A549 (cell line): ENCODE measurements at regions not wholly inside any gene's neighbourhood (a gene's known extent, or its start where the extent isn't known, plus 50 kb on each side); places are given as distances from the start of the nearest gene placed in this dataset.

Experiments
- ATAC-seq, 2 experiments: fragments of 200-7000 bp in 1 of 2; fragments of >200 bp in 1 of 2; cut with Nextera tagmentation in 1 of 2; cut with Tn5 transposase in 1 of 2; 3 replicates each; pipeline versions ENCODE4 v1.8.0 to v1.9.1; 2018 to 2020; ENCODE audit warnings: mild to moderate bottlenecking in 1 of 2, moderate library complexity in 1 of 2
- CTCF ChIA-PET: fragments of 300-600 bp; sonication (Branson Sonifier 250); formaldehyde crosslinking; extraction: SDS; loops from one replicate; lab custom pipeline; 2021; ENCODE audit warnings: antibody characterized with exemption, inconsistent platforms; lab: Yijun Ruan, JAX
- POLR2A ChIA-PET: fragments of 350-600 bp; formaldehyde crosslinking; extraction: SDS; loops from one replicate; lab custom pipeline; 2021; ENCODE audit warnings: antibody characterized with exemption, inconsistent platforms; lab: Yijun Ruan, JAX
- DNase-seq, 2 experiments: peaks; one replicate each; pipeline versions ENCODE4 v3.0.0 to v3.0.0-alpha.2; 2011 to 2016; ENCODE audit warnings: low read depth in 1 of 2, low spot score in 1 of 2
- FAIRE-seq: peaks from 2 replicates; lab custom pipeline; 2011; peaks lifted over from hg19 to GRCh38; lab: Jason Lieb, UNC
- H3K27ac ChIP-seq, 2 experiments: fragments of >200 bp; sonication (Bioruptor Twin); formaldehyde crosslinking; 3 replicates each; pipeline ENCODE4 v1.5.1; 2016 to 2017
- H3K4me1 ChIP-seq: fragments of >200 bp; sonication (Bioruptor Twin); formaldehyde crosslinking; 3 replicates; pipeline ENCODE4 v1.6.1; 2016
- H3K4me2 ChIP-seq: fragments of >200 bp; sonication (Bioruptor Twin); formaldehyde crosslinking; 3 replicates; pipeline ENCODE4 v1.6.1; 2016
- H3K4me3 ChIP-seq: fragments of >200 bp; sonication (Bioruptor Twin); formaldehyde crosslinking; 3 replicates; pipeline ENCODE4 v1.5.1; 2016
- H3K9me3 ChIP-seq: fragments of >200 bp; sonication (Bioruptor Twin); formaldehyde crosslinking; 3 replicates; pipeline ENCODE4 v1.6.1; 2016
- BCL3 ChIP-seq: fragments of >200 bp; sonication (Bioruptor Twin); formaldehyde crosslinking; IDR thresholded peaks from 3 replicates; pipeline ENCODE4 v1.6.1; 2016
- CBX2 ChIP-seq: fragments of 200-600 bp; sonication (generic); IDR thresholded peaks from 2 replicates; pipeline ENCODE4 v1.6.1; 2016; ENCODE audit warnings: low read depth, mild to moderate bottlenecking, borderline replicate concordance
- EHF ChIP-seq: fragments of 250-450 bp; sonication (Bioruptor Pico); IDR thresholded peaks from 2 replicates; pipeline ENCODE4 v1.5.0; 2020; ENCODE audit warnings: mild to moderate bottlenecking
- EHMT2 ChIP-seq: fragments of 200-600 bp; sonication (generic); IDR thresholded peaks from 2 replicates; pipeline ENCODE4 v1.6.1; 2016; ENCODE audit warnings: antibody characterized with exemption, low read depth, mild to moderate bottlenecking, moderate library complexity
- ESRRA ChIP-seq: fragments of 150-350 bp; IDR thresholded peaks from 2 replicates; pipeline ENCODE4 v1.6.1; 2014; ENCODE audit warnings: mild to moderate bottlenecking, low read length, borderline replicate concordance
- FOSB ChIP-seq: fragments of 250-450 bp; sonication (Bioruptor Pico); IDR thresholded peaks from 2 replicates; pipeline ENCODE4 v1.5.0; 2020; ENCODE audit warnings: mild to moderate bottlenecking, moderate library complexity
- FOSL2 ChIP-seq, 2 experiments: fragments of 450-650 bp in 1 of 2; fragments of >200 bp in 1 of 2; sonication (Bioruptor Twin) in 1 of 2; formaldehyde crosslinking; IDR thresholded peaks; 2 replicates each; pipeline versions ENCODE4 v1.5.0 to v1.6.1; 2016 to 2020; ENCODE audit warnings: mild to moderate bottlenecking in 1 of 2, moderate library complexity in 1 of 2
- FOXS1 ChIP-seq: fragments of 250-450 bp; sonication (Bioruptor Pico); IDR thresholded peaks from 2 replicates; pipeline ENCODE4 v1.5.0; 2020; ENCODE audit warnings: mild to moderate bottlenecking, moderate library complexity
- JUN ChIP-seq, 2 experiments: fragments of >200 bp; sonication (Bioruptor Twin); formaldehyde crosslinking; IDR thresholded peaks; 2 replicates in 1 of 2; 3 replicates in 1 of 2; pipeline ENCODE4 v1.6.1; 2016 to 2017
- KDM5A ChIP-seq: fragments of 200-600 bp; sonication (generic); IDR thresholded peaks from 2 replicates; pipeline ENCODE4 v1.6.1; 2016; ENCODE audit warnings: antibody characterized with exemption, mild to moderate bottlenecking
- MAFK ChIP-seq: fragments of 450-650 bp; IDR thresholded peaks from 2 replicates; pipeline ENCODE4 v1.6.1; 2014; ENCODE audit not compliant: partially characterized antibody
- MYC ChIP-seq: IDR thresholded peaks from 2 replicates; pipeline ENCODE4 v1.6.1; 2012; ENCODE audit warnings: mild to moderate bottlenecking, inconsistent platforms, low read length, improper control_type of control experiment, borderline replicate concordance
- RAD21 ChIP-seq, 2 experiments: fragments of >200 bp in 1 of 2; sonication (Bioruptor Twin) in 1 of 2; formaldehyde crosslinking in 1 of 2; IDR thresholded peaks in 1 of 2; conservative IDR thresholded peaks in 1 of 2; 2 replicates in 1 of 2; 3 replicates in 1 of 2; pipeline ENCODE4 v1.6.1; 2012 to 2018; ENCODE audit warnings: inconsistent platforms in 1 of 2
- RARB ChIP-seq: fragments of 250-450 bp; sonication (Bioruptor Pico); IDR thresholded peaks from 2 replicates; pipeline ENCODE4 v1.8.0; 2021; ENCODE audit warnings: mild to moderate bottlenecking, moderate library complexity
- RCOR1 ChIP-seq: fragments of 150-350 bp; IDR thresholded peaks from 2 replicates; pipeline ENCODE4 v1.6.1; 2014; ENCODE audit warnings: antibody characterized with exemption, low read length, low read depth
- SMC3 ChIP-seq: fragments of >200 bp; sonication (Bioruptor Twin); formaldehyde crosslinking; IDR thresholded peaks from 3 replicates; pipeline ENCODE4 v1.6.1; 2018; ENCODE audit warnings: inconsistent platforms
- TP53 ChIP-seq: fragments of 250-450 bp; sonication (Bioruptor Pico); IDR thresholded peaks from 2 replicates; pipeline ENCODE4 v1.5.0; 2021; ENCODE audit warnings: mild to moderate bottlenecking, moderate library complexity
- ZNF302 ChIP-seq: fragments of 250-450 bp; sonication (Bioruptor Pico); IDR thresholded peaks from 2 replicates; pipeline ENCODE4 v1.9.0; 2021; ENCODE audit warnings: inconsistent platforms, mild to moderate bottlenecking, moderate library complexity
- ZSCAN20 ChIP-seq: fragments of 250-450 bp; sonication (Bioruptor Pico); IDR thresholded peaks from 2 replicates; pipeline ENCODE4 v1.8.0; 2022; ENCODE audit warnings: mild to moderate bottlenecking, moderate library complexity
- WGBS: methylation state at CpG from one replicate; pipeline ENCODE4 v1.1.6; 2017; ENCODE audit errors: missing lambda C conversion rate; 5-methylcytosine and 5-hydroxymethylcytosine counted together
- TF ChIP-seq, protein P1 (sequence below): fragments of >200 bp; sonication (Bioruptor Twin); formaldehyde crosslinking; IDR thresholded peaks from 3 replicates; pipeline ENCODE4 v1.5.1; 2016

DNA sequence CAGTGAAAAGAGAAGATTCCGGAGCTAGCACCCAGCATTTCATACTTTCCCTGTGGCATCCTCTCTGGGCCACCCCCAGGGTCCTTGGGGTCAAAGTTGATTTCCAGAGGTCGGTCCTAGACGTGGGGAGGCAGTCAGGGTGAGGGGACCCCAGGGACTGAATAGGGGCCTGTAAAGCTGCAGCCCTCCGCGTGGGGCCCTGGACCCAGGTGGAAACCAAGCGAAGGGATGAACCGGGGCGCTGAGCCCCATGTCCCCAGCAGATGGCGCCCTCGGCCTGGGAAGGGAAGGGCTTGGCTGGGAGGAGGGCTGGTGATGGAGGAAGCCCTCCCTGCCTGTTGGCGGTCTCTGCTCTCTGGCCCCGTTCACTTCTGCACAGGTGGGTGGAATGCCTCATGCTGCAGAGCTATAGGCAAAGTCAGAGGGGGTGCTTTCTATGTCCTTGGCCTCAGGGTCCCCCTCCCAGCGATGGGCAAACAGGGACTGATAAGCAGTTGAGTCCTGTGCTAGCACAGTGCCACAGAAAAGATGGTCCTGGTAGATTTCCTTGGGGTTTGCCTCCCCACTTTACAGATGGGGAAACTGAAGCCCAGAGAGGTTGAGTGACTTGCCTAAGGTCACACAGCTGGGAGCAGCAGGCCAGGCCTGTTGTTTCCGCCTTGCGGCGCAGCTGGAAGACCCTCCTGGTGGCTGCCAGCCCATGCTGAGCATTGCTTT is 163.4 kb upstream of the CIBAR2 start:
- POLR2A ChIA-PET: no interaction called here
- FAIRE-seq (no peak), DNase-seq (peak; percentile 55 to 86), ATAC-seq (peak; percentile 87 to 97)
- H3K4me2 ChIP-seq: no peak overlapping the region
- WGBS: 40% methylated on average over 12 of the region's 16 CpGs
- no peak overlapping the region for H3K4me3 ChIP-seq
- no peaks in the 10 kb centered on the region for H3K9me3 ChIP-seq
- H3K4me1 ChIP-seq: no peaks in the 10 kb centered on the region
- peak; percentile 73 to 82 for TF ChIP-seq RAD21 (conservative IDR thresholded peaks at IDR 0.05 in 1 of 2, IDR thresholded peaks at IDR 0.05 in 1 of 2)
- TF ChIP-seq RCOR1: no peak
- no peak for TF ChIP-seq JUN (IDR thresholded peaks at IDR 0.05)
- no peak for TF ChIP-seq MYC
- TF ChIP-seq SMC3: peak; percentile 55
- TF ChIP-seq, protein P1, sequence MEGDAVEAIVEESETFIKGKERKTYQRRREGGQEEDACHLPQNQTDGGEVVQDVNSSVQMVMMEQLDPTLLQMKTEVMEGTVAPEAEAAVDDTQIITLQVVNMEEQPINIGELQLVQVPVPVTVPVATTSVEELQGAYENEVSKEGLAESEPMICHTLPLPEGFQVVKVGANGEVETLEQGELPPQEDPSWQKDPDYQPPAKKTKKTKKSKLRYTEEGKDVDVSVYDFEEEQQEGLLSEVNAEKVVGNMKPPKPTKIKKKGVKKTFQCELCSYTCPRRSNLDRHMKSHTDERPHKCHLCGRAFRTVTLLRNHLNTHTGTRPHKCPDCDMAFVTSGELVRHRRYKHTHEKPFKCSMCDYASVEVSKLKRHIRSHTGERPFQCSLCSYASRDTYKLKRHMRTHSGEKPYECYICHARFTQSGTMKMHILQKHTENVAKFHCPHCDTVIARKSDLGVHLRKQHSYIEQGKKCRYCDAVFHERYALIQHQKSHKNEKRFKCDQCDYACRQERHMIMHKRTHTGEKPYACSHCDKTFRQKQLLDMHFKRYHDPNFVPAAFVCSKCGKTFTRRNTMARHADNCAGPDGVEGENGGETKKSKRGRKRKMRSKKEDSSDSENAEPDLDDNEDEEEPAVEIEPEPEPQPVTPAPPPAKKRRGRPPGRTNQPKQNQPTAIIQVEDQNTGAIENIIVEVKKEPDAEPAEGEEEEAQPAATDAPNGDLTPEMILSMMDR: peak; percentile 83
- no peak for TF ChIP-seq FOSB (CRISPR knock-in tag)
- TF ChIP-seq MAFK: no peak
- no peak for TF ChIP-seq ZNF302 (CRISPR knock-in tag)
- TF ChIP-seq, all 56 proteins: peak for 3
- no peak overlapping the region for H3K27ac ChIP-seq
- CTCF ChIA-PET: interaction anchor here (0.6 to 5.4 kb wide), 65 partner anchors 9 to 588 kb away, joined by 3 to 80 read pairs (median 4); no protein-coding TSS in a partner anchor

DNA sequence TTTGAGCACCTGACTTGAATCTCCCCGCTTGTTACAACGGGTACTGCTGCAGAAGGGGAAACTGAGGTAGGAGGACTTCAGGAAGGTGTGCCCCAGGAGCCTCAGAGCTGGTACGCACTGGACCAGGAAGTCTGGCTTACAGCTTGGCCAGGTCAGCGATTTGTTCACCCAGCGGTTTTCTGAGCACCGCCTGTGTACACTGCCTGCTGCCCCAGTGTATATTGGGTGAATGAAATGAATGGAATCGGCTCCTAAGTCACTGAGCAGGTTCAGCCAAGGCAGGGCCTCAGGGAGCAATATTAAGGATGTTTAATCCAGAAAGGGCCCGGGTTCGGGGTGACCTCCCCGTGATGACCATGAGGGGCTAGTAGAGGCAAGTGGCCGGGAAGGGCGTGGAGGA is 164.0 kb upstream of the CIBAR2 start:
- Histone ChIP-seq H3K4me1 (no peaks in the 10 kb centered on the region), H3K4me3 (no peak overlapping the region), H3K9me3 (no peaks in the 10 kb centered on the region), H3K4me2 (no peak overlapping the region), H3K27ac (no peak overlapping the region)
- TF ChIP-seq FOXS1 (CRISPR knock-in tag): no peak
- no peak for TF ChIP-seq KDM5A
- TF ChIP-seq, protein P1: no peak
- TF ChIP-seq BCL3: no peak
- no peak for TF ChIP-seq ZSCAN20 (CRISPR knock-in tag)
- no peak for TF ChIP-seq TP53 (CRISPR knock-in tag)
- TF ChIP-seq SMC3: no peak
- no peak for TF ChIP-seq EHMT2
- TF ChIP-seq ESRRA: no peak
- no peak for TF ChIP-seq FOSL2 (IDR thresholded peaks at IDR 0.05)
- no peak for TF ChIP-seq FOSL2 (CRISPR knock-in tag; IDR thresholded peaks at IDR 0.05)
- no peak for TF ChIP-seq EHF (CRISPR knock-in tag)
- no peak for TF ChIP-seq CBX2
- TF ChIP-seq RARB (CRISPR knock-in tag): no peak
- FAIRE-seq: no peak
- ATAC-seq: no peak
- no peak for DNase-seq
- WGBS: 62% methylated on average over 12 of the region's 12 CpGs
- CTCF ChIA-PET: interaction anchor here (0.6 to 5.4 kb wide), 39 partner anchors 9 to 543 kb away, joined by 3 to 80 read pairs (median 4); no protein-coding TSS in a partner anchor
- POLR2A ChIA-PET: no interaction called here
